Psoas muscle (tissue), 7 donors: ENCODE measurements at regions not wholly inside any gene's neighbourhood (a gene's known extent, or its start where the extent isn't known, plus 50 kb on each side); places are given as distances from the start of the nearest gene placed in this dataset.

ENCODE experiments used
- ATAC-seq, 4 donors: fragments of 200-7000 bp; cut with Tn5 transposase; one replicate each; pipeline ENCODE4 v1.9.1; 2020; ENCODE audit warnings: moderate library complexity in 3 of 4, mild to moderate bottlenecking in 2 of 4
- DNase-seq, 2 donors: peaks; one replicate each; pipeline ENCODE4 v3.0.0-alpha.2; 2020
- H3K27ac ChIP-seq: fragments of 200-600 bp; one replicate; pipeline ENCODE4 v1.8.0; 2022
- H3K27me3 ChIP-seq, 3 donors: fragments of 200-600 bp in 1 of 3; one replicate each; pipeline versions ENCODE4 v1.6.1 to v1.8.0; 2013 to 2022; ENCODE audit warnings: low read length in 2 of 3, mild to moderate bottlenecking in 2 of 3, moderate library complexity in 1 of 3; ENCODE audit not compliant: insufficient read depth in 3 of 3
- H3K36me3 ChIP-seq, 2 donors: fragments of 200-600 bp in 1 of 2; one replicate each; pipeline versions ENCODE4 v1.6.1 to v1.8.0; 2013 to 2022; ENCODE audit warnings: low read depth in 1 of 2, mild to moderate bottlenecking in 1 of 2, moderate library complexity in 1 of 2; ENCODE audit not compliant: insufficient read depth in 1 of 2
- H3K4me1 ChIP-seq: fragments of 200-600 bp; one replicate; pipeline ENCODE4 v1.8.0; 2022
- H3K4me3 ChIP-seq: fragments of 200-600 bp; one replicate; pipeline ENCODE4 v1.8.0; 2022; ENCODE audit warnings: mild to moderate bottlenecking
- H3K9me3 ChIP-seq: fragments of 200-600 bp; one replicate; pipeline ENCODE4 v1.8.0; 2022
- WGBS, 3 donors: extraction: QIAGEN DNeasy Blood & Tissue Kit; methylation state at CpG; one replicate each; pipeline versions ENCODE4 v1.1.6 to v1.1.7; 2013; 5-methylcytosine and 5-hydroxymethylcytosine counted together
- intact Hi-C, 2 donors: fragments of 100-400 bp; cut with DNase I; formaldehyde crosslinking; loops; one replicate each; pipeline versions ENCODE4 v1.11.0 to v1.14.2; 2022
- TF ChIP-seq, protein P1 (sequence below): fragments of 200-600 bp; IDR thresholded peaks from one replicate; pipeline ENCODE4 v1.8.0; 2022; ENCODE audit warnings: antibody characterized with exemption
- donor health status: healthy with polysubstance abuse.
- donor health status: DM: no; HTN: no; CAD: no; lungs with moderate emphysema.
- donor health status: Bipolar disorder and iron deficiency.
- donor health status: healthy.
- donor health status: DM: yes; HTN: yes; CAD: no.
- donor health status: DM: no; HTN: no; CAD: no.
- donor health status: DM: yes; HTN: yes; CAD: no.

DNA sequence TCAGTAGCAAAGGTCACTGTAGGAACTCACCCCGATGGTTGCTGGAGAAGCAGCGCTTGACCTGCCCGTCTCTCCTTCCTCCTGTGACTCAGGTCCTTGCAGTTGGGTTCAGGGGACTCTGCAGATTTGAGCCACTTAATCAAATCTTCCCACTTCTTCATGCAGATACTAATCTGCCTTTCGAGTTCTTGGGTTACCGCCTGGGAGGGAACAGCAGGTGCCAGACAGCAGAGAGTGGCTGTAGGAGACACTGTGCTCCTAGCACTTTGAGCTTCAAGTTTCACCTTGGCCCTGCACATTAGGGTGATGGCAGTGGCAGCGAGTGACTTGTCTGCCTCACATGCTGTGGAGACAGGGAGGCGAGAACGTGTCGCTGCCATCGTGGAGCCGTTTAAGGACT, 478.3 kb downstream of the PSAT1 start:
- intact Hi-C loops = no loop called here
- WGBS, 3 donors = 46 to 65% (median 62%) methylated on average over 11 of the region's 11 CpGs
- Histone ChIP-seq H3K4me3 (no peak overlapping the region), H3K36me3 (no peaks in the 10 kb centered on the region), H3K9me3 (no peaks in the 10 kb centered on the region), H3K27me3 (no peaks in the 10 kb centered on the region), H3K27ac (no peak overlapping the region), H3K4me1 (no peaks in the 10 kb centered on the region)
- ATAC-seq (no peak), DNase-seq (no peak)
- TF ChIP-seq, protein P1, sequence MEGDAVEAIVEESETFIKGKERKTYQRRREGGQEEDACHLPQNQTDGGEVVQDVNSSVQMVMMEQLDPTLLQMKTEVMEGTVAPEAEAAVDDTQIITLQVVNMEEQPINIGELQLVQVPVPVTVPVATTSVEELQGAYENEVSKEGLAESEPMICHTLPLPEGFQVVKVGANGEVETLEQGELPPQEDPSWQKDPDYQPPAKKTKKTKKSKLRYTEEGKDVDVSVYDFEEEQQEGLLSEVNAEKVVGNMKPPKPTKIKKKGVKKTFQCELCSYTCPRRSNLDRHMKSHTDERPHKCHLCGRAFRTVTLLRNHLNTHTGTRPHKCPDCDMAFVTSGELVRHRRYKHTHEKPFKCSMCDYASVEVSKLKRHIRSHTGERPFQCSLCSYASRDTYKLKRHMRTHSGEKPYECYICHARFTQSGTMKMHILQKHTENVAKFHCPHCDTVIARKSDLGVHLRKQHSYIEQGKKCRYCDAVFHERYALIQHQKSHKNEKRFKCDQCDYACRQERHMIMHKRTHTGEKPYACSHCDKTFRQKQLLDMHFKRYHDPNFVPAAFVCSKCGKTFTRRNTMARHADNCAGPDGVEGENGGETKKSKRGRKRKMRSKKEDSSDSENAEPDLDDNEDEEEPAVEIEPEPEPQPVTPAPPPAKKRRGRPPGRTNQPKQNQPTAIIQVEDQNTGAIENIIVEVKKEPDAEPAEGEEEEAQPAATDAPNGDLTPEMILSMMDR = no peak

DNA sequence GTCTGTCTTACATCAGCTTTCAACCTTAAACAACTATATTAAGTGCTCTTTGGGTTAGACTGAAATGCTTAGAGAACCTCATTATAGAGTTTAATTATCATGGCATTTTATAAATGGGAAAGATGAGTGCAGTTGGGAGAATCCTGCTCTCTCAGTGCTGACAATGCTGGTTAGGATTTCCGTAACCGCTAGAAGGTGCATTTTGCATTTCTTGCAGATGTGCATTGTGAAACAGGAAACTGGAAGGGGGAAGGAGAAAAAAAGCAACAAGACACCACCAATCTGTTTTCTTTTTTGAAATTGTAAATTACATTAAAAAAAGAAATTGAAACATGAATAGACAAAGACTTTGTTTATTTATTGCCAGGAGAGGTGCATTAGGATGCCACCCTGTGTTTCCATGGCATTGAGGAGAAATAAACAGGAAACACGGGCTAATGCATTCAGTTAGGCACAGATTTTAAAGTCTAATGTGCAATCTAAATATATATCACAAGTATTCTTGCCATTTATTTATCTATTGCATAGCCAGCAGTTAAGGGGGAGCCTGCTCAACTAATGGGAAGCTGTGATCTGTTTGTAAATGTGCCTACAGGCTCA, 478.9 kb downstream of the PSAT1 start:
- H3K9me3 ChIP-seq = no peaks in the 10 kb centered on the region
- no peak overlapping the region for H3K4me3 ChIP-seq
- TF ChIP-seq, protein P1 = no peak
- H3K27ac ChIP-seq = no peak overlapping the region
- intact Hi-C loops = no loop called here
- no peaks in the 10 kb centered on the region for H3K4me1 ChIP-seq
- no peak for DNase-seq
- H3K36me3 ChIP-seq = no peaks in the 10 kb centered on the region
- no peak for ATAC-seq
- WGBS, 3 donors = 67 to 83% (median 67%) methylated on average over 3 of the region's 3 CpGs
- no peaks in the 10 kb centered on the region for H3K27me3 ChIP-seq

DNA sequence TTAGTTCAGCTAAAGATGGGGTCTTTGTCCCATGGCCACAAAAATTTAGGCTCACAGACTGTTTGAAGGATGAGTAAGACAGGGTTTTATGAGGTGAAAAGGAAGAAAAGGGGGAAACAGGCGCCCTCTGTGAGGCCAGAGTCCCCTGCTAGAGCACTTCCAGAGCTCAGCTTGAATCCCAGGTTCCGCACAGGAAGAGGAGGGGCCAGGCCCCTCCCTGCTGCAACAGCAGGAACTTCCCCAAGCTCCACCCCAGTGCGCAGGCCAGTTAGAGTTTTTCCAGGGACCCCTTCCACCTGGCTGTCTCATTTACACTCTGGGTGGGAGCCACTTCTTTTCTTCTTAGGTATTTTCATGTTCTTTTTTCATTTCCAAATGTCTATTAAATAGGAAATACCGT, 480.8 kb downstream of the PSAT1 start:
- DNase-seq (no peak), ATAC-seq (no peak)
- no peaks in the 10 kb centered on the region for H3K9me3 ChIP-seq
- H3K4me3 ChIP-seq = no peak overlapping the region
- no peak overlapping the region for H3K27ac ChIP-seq
- TF ChIP-seq, protein P1 = no peak
- intact Hi-C loops = no loop called here
- H3K27me3 ChIP-seq = no peaks in the 10 kb centered on the region
- no peaks in the 10 kb centered on the region for H3K36me3 ChIP-seq
- 87 to 91% (median 88%) methylated on average over 4 of the region's 4 CpGs for WGBS, 3 donors
- no peaks in the 10 kb centered on the region for H3K4me1 ChIP-seq

DNA sequence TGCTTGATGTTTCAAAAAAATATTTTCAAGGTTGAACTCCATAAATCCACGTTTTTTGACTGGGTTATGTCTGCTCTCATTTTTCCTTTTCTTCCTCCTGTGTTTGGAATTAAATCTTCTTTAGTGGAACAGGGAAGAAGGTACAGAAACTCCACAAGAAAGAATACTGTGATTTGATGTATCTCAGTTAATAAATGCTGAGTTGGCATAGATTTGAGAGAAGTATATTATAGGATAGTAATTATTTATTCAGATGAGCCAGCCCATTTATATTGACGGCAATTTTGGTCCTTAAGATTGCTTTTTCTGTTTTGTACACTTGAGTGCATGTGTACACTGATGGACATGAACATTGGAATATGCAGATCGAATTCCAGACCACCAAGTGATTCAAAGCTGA, 481.4 kb downstream of the PSAT1 start:
- no peaks in the 10 kb centered on the region for H3K4me1 ChIP-seq
- TF ChIP-seq, protein P1 = no peak
- no peaks in the 10 kb centered on the region for H3K9me3 ChIP-seq
- DNase-seq (no peak), ATAC-seq (no peak)
- no peak overlapping the region for H3K27ac ChIP-seq
- no peaks in the 10 kb centered on the region for H3K36me3 ChIP-seq
- 60 to 71% (median 60%) methylated on average over 3 of the region's 3 CpGs for WGBS, 3 donors
- no peak overlapping the region for H3K4me3 ChIP-seq
- intact Hi-C loops = no loop called here
- H3K27me3 ChIP-seq = no peaks in the 10 kb centered on the region

DNA sequence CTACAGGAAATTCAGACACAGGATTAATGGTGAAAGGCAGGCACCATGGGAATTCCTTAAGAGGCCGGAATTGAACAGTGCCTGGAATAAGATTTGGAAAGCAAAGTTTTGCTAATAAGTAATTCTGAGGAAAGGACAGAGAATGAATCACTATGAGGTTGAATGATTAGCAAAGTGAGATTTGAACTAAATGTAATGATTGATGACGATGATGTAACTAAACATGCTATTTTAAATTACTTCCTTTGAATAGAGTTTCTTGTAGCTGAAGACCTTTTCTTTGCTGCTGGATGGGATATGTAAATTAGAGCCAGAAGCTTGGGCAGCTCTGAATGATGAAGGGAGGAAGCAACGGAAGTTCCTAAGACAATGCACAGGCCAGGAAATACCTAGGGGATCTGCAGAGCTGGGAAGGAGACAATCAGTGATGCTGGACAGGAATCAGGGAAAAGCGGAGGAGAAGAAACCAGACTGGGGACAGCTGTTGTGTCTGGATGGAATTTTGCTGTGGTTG, 482.0 kb downstream of the PSAT1 start:
- ATAC-seq (no peak), DNase-seq (no peak)
- intact Hi-C loops = no loop called here
- Histone ChIP-seq H3K27ac (no peak overlapping the region), H3K36me3 (no peaks in the 10 kb centered on the region), H3K9me3 (no peaks in the 10 kb centered on the region), H3K4me1 (no peaks in the 10 kb centered on the region), H3K4me3 (no peak overlapping the region), H3K27me3 (no peaks in the 10 kb centered on the region)
- TF ChIP-seq, protein P1 = no peak
- WGBS, 3 donors = 47 to 68% (median 54%) methylated on average over 4 of the region's 4 CpGs
